GM23338 (cell line): ENCODE measurements at regions not wholly inside any gene's neighbourhood (a gene's known extent, or its start where the extent isn't known, plus 50 kb on each side); places are given as distances from the start of the nearest gene placed in this dataset.

ENCODE experiments used
- ATAC-seq: fragments of 200-7000 bp; cut with Tn5 transposase; 3 replicates; pipeline ENCODE4 v1.9.1; 2020
- DNase-seq: peaks from one replicate; pipeline ENCODE4 v3.0.0-alpha.2; 2015; ENCODE audit warnings: low spot score
- H2AFZ ChIP-seq: fragments of 200-600 bp; sonication (generic); 2 replicates; pipeline ENCODE4 v1.8.0; 2016; ENCODE audit warnings: antibody characterized with exemption, mild to moderate bottlenecking, moderate library complexity
- H3F3A ChIP-seq: fragments of 200-600 bp; sonication (generic); replicated peaks from 2 replicates; pipeline ENCODE4 v1.8.0; 2017; ENCODE audit warnings: antibody characterized with exemption, mixed run types, low read depth
- H3K27ac ChIP-seq: fragments of 200-600 bp; sonication (generic); 2 replicates; pipeline ENCODE4 v1.6.1; 2016; ENCODE audit warnings: low read depth
- H3K27me3 ChIP-seq: fragments of 200-600 bp; sonication (generic); 2 replicates; pipeline ENCODE4 v1.8.0; 2016; ENCODE audit warnings: mild to moderate bottlenecking, mixed run types, moderate library complexity; ENCODE audit not compliant: insufficient read depth
- H3K36me3 ChIP-seq: fragments of 200-600 bp; sonication (generic); 2 replicates; pipeline ENCODE4 v1.8.0; 2016; ENCODE audit warnings: mild to moderate bottlenecking; ENCODE audit not compliant: insufficient read depth
- H3K4me1 ChIP-seq: fragments of 200-600 bp; sonication (generic); 2 replicates; pipeline ENCODE4 v1.8.0; 2016; ENCODE audit warnings: mild to moderate bottlenecking, moderate library complexity; ENCODE audit not compliant: insufficient read depth
- H3K4me2 ChIP-seq: fragments of 200-600 bp; sonication (generic); 2 replicates; pipeline ENCODE4 v1.7.1; 2017; ENCODE audit warnings: mixed run types
- H3K4me3 ChIP-seq: fragments of 200-600 bp; sonication (generic); 2 replicates; pipeline ENCODE4 v1.6.1; 2016; ENCODE audit warnings: mixed run types
- H3K79me2 ChIP-seq: fragments of 200-600 bp; sonication (generic); replicated peaks from 2 replicates; pipeline ENCODE4 v1.8.0; 2017; ENCODE audit warnings: mild to moderate bottlenecking; ENCODE audit not compliant: insufficient read depth
- H3K9me2 ChIP-seq: fragments of 200-600 bp; sonication (generic); 2 replicates; pipeline ENCODE4 v1.8.0; 2017; ENCODE audit not compliant: insufficient read depth
- H4K20me1 ChIP-seq: fragments of 200-600 bp; sonication (generic); replicated peaks from 2 replicates; pipeline ENCODE4 v1.8.0; 2017; ENCODE audit warnings: mild to moderate bottlenecking; ENCODE audit not compliant: insufficient read depth
- H3K27ac Mint-ChIP-seq: 2 replicates; pipeline ENCODE4 v1.8.0; 2020; ENCODE audit warnings: inconsistent platforms, mild to moderate bottlenecking, moderate library complexity, mixed read lengths
- H3K27me3 Mint-ChIP-seq: 3 replicates; pipeline ENCODE4 v1.8.0; 2022; ENCODE audit warnings: low read depth, mild to moderate bottlenecking, moderate library complexity, mixed read lengths, inconsistent platforms; ENCODE audit not compliant: insufficient read depth, poor library complexity
- H3K36me3 Mint-ChIP-seq: 3 replicates; pipeline ENCODE4 v1.8.0; 2021; ENCODE audit warnings: low read depth, mild to moderate bottlenecking, inconsistent platforms, moderate library complexity, mixed read lengths
- H3K4me1 Mint-ChIP-seq: 3 replicates; pipeline ENCODE4 v1.8.0; 2020; ENCODE audit warnings: mild to moderate bottlenecking, inconsistent platforms, mixed read lengths
- H3K4me3 Mint-ChIP-seq: 3 replicates; pipeline ENCODE4 v1.8.0; 2021; ENCODE audit warnings: moderate library complexity, mild to moderate bottlenecking, inconsistent platforms, mixed read lengths
- H3K9me3 Mint-ChIP-seq: 3 replicates; pipeline ENCODE4 v1.8.0; 2020; ENCODE audit warnings: moderate library complexity, mild to moderate bottlenecking, inconsistent platforms, mixed read lengths
- CREB1 ChIP-seq: fragments of 250-450 bp; sonication (Bioruptor Pico); IDR thresholded peaks from 2 replicates; pipeline ENCODE4 v1.5.0; 2020; ENCODE audit warnings: low read depth, mild to moderate bottlenecking, moderate library complexity
- CTCF ChIP-seq, 2 experiments: fragments of 200-600 bp in 1 of 2; sonication (generic) in 1 of 2; conservative IDR thresholded peaks; 2 replicates each; pipeline versions ENCODE4 v1.5.1 to v1.6.1; 2016 to 2017; ENCODE audit warnings: antibody characterized with exemption in 2 of 2, low read depth in 2 of 2, mild to moderate bottlenecking in 2 of 2, moderate library complexity in 1 of 2
- ETS1 ChIP-seq: IDR thresholded peaks from 2 replicates; pipeline ENCODE4 v1.6.1; 2016; ENCODE audit warnings: antibody characterized with exemption
- EZH2 ChIP-seq: fragments of 200-600 bp; sonication (generic); IDR thresholded peaks from one replicate; pipeline ENCODE4 v1.8.0; 2017; ENCODE audit warnings: antibody characterized with exemption, mild to moderate bottlenecking, low read depth; ENCODE audit not compliant: unreplicated experiment
- EZH2phosphoT487 ChIP-seq: fragments of 200-600 bp; sonication (generic); IDR thresholded peaks from one replicate; pipeline ENCODE4 v1.8.1; 2018; ENCODE audit warnings: antibody characterized with exemption; ENCODE audit not compliant: unreplicated experiment
- JUNB ChIP-seq: IDR thresholded peaks from one replicate; pipeline ENCODE4 v1.6.1; 2016; ENCODE audit warnings: antibody characterized with exemption; ENCODE audit not compliant: unreplicated experiment
- NANOG ChIP-seq: IDR thresholded peaks from 2 replicates; pipeline ENCODE4 v1.6.1; 2016; ENCODE audit warnings: antibody characterized with exemption, borderline replicate concordance
- POLR2AphosphoS5 ChIP-seq: IDR thresholded peaks from 2 replicates; pipeline ENCODE4 v1.6.1; 2016; ENCODE audit warnings: antibody characterized with exemption, low read depth
- REST ChIP-seq: IDR thresholded peaks from one replicate; pipeline ENCODE4 v1.6.1; 2018; ENCODE audit warnings: antibody characterized with exemption; ENCODE audit not compliant: unreplicated experiment
- STAT1 ChIP-seq: IDR thresholded peaks from one replicate; pipeline ENCODE4 v1.6.1; 2016; ENCODE audit warnings: antibody characterized with exemption; ENCODE audit not compliant: unreplicated experiment
- ZNF114 ChIP-seq: fragments of 250-450 bp; sonication (Bioruptor Pico); IDR thresholded peaks from 2 replicates; pipeline ENCODE4 v1.5.0; 2020; ENCODE audit warnings: mild to moderate bottlenecking, moderate library complexity
- ZNF331 ChIP-seq: fragments of 250-450 bp; sonication (Bioruptor Pico); IDR thresholded peaks from 2 replicates; pipeline ENCODE4 v1.5.0; 2020; ENCODE audit warnings: low read depth, mild to moderate bottlenecking, moderate library complexity
- TF ChIP-seq, protein P1 (sequence below): fragments of 250-450 bp; sonication (Bioruptor Pico); IDR thresholded peaks from 2 replicates; pipeline ENCODE4 v1.5.0; 2020; ENCODE audit warnings: mild to moderate bottlenecking, moderate library complexity

- no peak overlapping the region for H3K27ac Mint-ChIP-seq
- peaks cover 15% of the 10 kb centered on the region for H3K4me1 Mint-ChIP-seq
- no peaks in the 10 kb centered on the region for H3K36me3 ChIP-seq
- H3K36me3 Mint-ChIP-seq: no peaks in the 10 kb centered on the region; the same call in 1 of the 3 replicates
- H4K20me1 ChIP-seq: no peaks in the 10 kb centered on the region
- DNase-seq: peak; percentile 19
- peaks cover 9% of the 10 kb centered on the region for H3K9me3 Mint-ChIP-seq
- no peak overlapping the region for H3K4me3 ChIP-seq
- no peaks in the 10 kb centered on the region for H3K27me3 ChIP-seq
- H3K4me2 ChIP-seq: no peak overlapping the region
- no peaks in the 10 kb centered on the region for H3K4me1 ChIP-seq
- TF ChIP-seq EZH2phosphoT487: no peak
- no peak for TF ChIP-seq STAT1
- TF ChIP-seq CTCF (conservative IDR thresholded peaks at IDR 0.05; ENCODE audit: low read depth in 2 of 2): no peak
- no peak for TF ChIP-seq NANOG
- TF ChIP-seq ZNF331 (CRISPR knock-in tag): no peak
- TF ChIP-seq ETS1: no peak
- no peak for TF ChIP-seq REST
- TF ChIP-seq, protein P1, sequence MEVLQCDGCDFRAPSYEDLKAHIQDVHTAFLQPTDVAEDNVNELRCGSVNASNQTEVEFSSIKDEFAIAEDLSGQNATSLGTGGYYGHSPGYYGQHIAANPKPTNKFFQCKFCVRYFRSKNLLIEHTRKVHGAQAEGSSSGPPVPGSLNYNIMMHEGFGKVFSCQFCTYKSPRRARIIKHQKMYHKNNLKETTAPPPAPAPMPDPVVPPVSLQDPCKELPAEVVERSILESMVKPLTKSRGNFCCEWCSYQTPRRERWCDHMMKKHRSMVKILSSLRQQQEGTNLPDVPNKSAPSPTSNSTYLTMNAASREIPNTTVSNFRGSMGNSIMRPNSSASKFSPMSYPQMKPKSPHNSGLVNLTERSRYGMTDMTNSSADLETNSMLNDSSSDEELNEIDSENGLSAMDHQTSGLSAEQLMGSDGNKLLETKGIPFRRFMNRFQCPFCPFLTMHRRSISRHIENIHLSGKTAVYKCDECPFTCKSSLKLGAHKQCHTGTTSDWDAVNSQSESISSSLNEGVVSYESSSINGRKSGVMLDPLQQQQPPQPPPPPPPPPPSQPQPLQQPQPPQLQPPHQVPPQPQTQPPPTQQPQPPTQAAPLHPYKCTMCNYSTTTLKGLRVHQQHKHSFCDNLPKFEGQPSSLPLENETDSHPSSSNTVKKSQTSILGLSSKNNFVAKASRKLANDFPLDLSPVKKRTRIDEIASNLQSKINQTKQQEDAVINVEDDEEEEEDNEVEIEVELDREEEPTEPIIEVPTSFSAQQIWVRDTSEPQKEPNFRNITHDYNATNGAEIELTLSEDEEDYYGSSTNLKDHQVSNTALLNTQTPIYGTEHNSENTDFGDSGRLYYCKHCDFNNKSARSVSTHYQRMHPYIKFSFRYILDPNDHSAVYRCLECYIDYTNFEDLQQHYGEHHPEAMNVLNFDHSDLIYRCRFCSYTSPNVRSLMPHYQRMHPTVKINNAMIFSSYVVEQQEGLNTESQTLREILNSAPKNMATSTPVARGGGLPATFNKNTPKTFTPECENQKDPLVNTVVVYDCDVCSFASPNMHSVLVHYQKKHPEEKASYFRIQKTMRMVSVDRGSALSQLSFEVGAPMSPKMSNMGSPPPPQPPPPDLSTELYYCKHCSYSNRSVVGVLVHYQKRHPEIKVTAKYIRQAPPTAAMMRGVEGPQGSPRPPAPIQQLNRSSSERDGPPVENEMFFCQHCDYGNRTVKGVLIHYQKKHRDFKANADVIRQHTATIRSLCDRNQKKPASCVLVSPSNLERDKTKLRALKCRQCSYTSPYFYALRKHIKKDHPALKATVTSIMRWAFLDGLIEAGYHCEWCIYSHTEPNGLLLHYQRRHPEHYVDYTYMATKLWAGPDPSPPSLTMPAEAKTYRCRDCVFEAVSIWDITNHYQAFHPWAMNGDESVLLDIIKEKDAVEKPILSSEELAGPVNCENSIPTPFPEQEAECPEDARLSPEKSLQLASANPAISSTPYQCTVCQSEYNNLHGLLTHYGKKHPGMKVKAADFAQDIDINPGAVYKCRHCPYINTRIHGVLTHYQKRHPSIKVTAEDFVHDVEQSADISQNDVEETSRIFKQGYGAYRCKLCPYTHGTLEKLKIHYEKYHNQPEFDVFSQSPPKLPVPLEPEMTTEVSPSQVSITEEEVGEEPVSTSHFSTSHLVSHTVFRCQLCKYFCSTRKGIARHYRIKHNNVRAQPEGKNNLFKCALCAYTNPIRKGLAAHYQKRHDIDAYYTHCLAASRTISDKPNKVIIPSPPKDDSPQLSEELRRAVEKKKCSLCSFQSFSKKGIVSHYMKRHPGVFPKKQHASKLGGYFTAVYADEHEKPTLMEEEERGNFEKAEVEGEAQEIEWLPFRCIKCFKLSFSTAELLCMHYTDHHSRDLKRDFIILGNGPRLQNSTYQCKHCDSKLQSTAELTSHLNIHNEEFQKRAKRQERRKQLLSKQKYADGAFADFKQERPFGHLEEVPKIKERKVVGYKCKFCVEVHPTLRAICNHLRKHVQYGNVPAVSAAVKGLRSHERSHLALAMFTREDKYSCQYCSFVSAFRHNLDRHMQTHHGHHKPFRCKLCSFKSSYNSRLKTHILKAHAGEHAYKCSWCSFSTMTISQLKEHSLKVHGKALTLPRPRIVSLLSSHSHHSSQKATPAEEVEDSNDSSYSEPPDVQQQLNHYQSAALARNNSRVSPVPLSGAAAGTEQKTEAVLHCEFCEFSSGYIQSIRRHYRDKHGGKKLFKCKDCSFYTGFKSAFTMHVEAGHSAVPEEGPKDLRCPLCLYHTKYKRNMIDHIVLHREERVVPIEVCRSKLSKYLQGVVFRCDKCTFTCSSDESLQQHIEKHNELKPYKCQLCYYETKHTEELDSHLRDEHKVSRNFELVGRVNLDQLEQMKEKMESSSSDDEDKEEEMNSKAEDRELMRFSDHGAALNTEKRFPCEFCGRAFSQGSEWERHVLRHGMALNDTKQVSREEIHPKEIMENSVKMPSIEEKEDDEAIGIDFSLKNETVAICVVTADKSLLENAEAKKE (CRISPR knock-in tag): no peak
- no peak for TF ChIP-seq JUNB
- no peak for TF ChIP-seq POLR2AphosphoS5
- no peak for TF ChIP-seq ZNF114 (CRISPR knock-in tag)
- no peak for TF ChIP-seq EZH2
- TF ChIP-seq CREB1 (CRISPR knock-in tag): no peak
- ATAC-seq: peak; percentile 41
- H3K4me3 Mint-ChIP-seq: no peak overlapping the region
- H3K27me3 Mint-ChIP-seq: peaks cover 6% of the 10 kb centered on the region
- no peak overlapping the region for H3K27ac ChIP-seq
- H3K79me2 ChIP-seq: no peaks in the 10 kb centered on the region
- H3K9me2 ChIP-seq: 0 out of 2 replicates have a peak, but pooled peaks cover 7% of the 10 kb centered on the region
- no peaks in the 10 kb centered on the region for H3F3A ChIP-seq
- no peak overlapping the region for H2AFZ ChIP-seq
These were observed 65.2 kb upstream of the TINAGL1 start for GRCh38 chr1:31510853-31511789.
